GM23248 (cell line): ENCODE measurements at regions not wholly inside any gene's neighbourhood (a gene's known extent, or its start where the extent isn't known, plus 50 kb on each side); places are given as distances from the start of the nearest gene placed in this dataset.

ENCODE experiments used
- DNase-seq: peaks from one replicate; pipeline ENCODE4 v3.0.0-alpha.2; 2015
- H2AFZ ChIP-seq: fragments of 200-600 bp; sonication (generic); 2 replicates; pipeline ENCODE4 v1.6.1; 2016; ENCODE audit warnings: antibody characterized with exemption
- H3F3A ChIP-seq: fragments of 200-600 bp; sonication (generic); 2 replicates; pipeline ENCODE4 v1.6.1; 2016; ENCODE audit warnings: mild to moderate bottlenecking, antibody characterized with exemption, mixed run types; ENCODE audit not compliant: insufficient read depth
- H3K27ac ChIP-seq: fragments of 200-600 bp; sonication (generic); 2 replicates; pipeline ENCODE4 v1.5.1; 2016; ENCODE audit warnings: mild to moderate bottlenecking
- H3K27me3 ChIP-seq: fragments of 200-600 bp; sonication (generic); replicated peaks from 2 replicates; pipeline ENCODE4 v1.6.1; 2016; ENCODE audit warnings: mild to moderate bottlenecking; ENCODE audit not compliant: insufficient read depth
- H3K36me3 ChIP-seq: fragments of 200-600 bp; sonication (generic); 2 replicates; pipeline ENCODE4 v1.6.1; 2016; ENCODE audit warnings: low read depth, mild to moderate bottlenecking
- H3K4me1 ChIP-seq: fragments of 200-600 bp; sonication (generic); 2 replicates; pipeline ENCODE4 v1.6.1; 2016; ENCODE audit warnings: mild to moderate bottlenecking; ENCODE audit not compliant: insufficient read depth
- H3K4me2 ChIP-seq: fragments of 200-600 bp; sonication (generic); one replicate; pipeline ENCODE4 v1.6.1; 2016; ENCODE audit warnings: mild to moderate bottlenecking; ENCODE audit not compliant: unreplicated experiment
- H3K4me3 ChIP-seq: fragments of 200-600 bp; sonication (generic); 2 replicates; pipeline ENCODE4 v1.5.1; 2016; ENCODE audit warnings: mild to moderate bottlenecking
- H3K79me2 ChIP-seq: fragments of 200-600 bp; sonication (generic); 2 replicates; pipeline ENCODE4 v1.6.1; 2016; ENCODE audit warnings: mild to moderate bottlenecking; ENCODE audit not compliant: insufficient read depth
- H3K9ac ChIP-seq: fragments of 200-600 bp; sonication (generic); 2 replicates; pipeline ENCODE4 v1.6.1; 2016; ENCODE audit warnings: mild to moderate bottlenecking
- H3K9me2 ChIP-seq: fragments of 200-600 bp; sonication (generic); 2 replicates; pipeline ENCODE4 v1.6.1; 2016; ENCODE audit warnings: mixed run types, mild to moderate bottlenecking, moderate library complexity; ENCODE audit not compliant: insufficient read depth
- H3K9me3 ChIP-seq: fragments of 200-600 bp; sonication (generic); one replicate; pipeline ENCODE4 v1.6.1; 2017; ENCODE audit warnings: low read depth
- H4K20me1 ChIP-seq: fragments of 200-600 bp; sonication (generic); 2 replicates; pipeline ENCODE4 v1.6.0; 2016; ENCODE audit not compliant: insufficient read depth
- EZH2 ChIP-seq: fragments of 200-600 bp; sonication (generic); IDR thresholded peaks from 2 replicates; pipeline ENCODE4 v1.6.1; 2018; ENCODE audit warnings: antibody characterized with exemption, mild to moderate bottlenecking; ENCODE audit not compliant: insufficient read depth, poor library complexity, severe bottlenecking
- EZH2phosphoT487 ChIP-seq: fragments of 200-600 bp; sonication (generic); IDR thresholded peaks from 2 replicates; pipeline ENCODE4 v1.6.1; 2018; ENCODE audit warnings: antibody characterized with exemption, moderate library complexity, mild to moderate bottlenecking, low read depth; ENCODE audit not compliant: insufficient read depth
- WGBS, 2 experiments: methylation state at CpG; one replicate each; pipeline ENCODE4 v1.1.6; 2015 to 2017; ENCODE audit warnings: low lambda C conversion rate in 2 of 2, low coverage in 1 of 2; ENCODE audit errors: missing lambda C conversion rate in 2 of 2; 5-methylcytosine and 5-hydroxymethylcytosine counted together
- in situ Hi-C: fragments of 300-500 bp; cut with MboI; formaldehyde crosslinking; loops from 2 replicates; pipeline ENCODE4 v1.15.0; 2020

DNA sequence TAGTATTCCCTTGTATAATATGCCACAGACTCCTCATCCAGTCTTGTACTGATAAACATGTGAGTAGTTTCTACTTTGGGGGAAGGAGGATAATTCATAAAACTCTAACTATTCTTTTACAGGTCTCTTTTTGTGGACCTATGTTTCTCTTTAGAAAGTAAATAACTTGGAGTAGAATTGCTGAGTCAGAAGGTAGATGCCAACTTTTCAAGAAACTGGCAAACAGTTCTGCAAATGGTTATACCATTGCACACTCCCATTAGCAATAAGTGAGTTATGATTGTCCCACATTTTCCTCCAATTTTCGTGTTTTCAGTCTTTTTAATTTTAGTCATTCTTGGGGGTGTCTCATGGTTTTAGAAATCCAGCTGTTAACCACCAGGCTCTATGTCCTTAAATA is 477.2 kb upstream of the LRRTM4 start:
- no peak for TF ChIP-seq EZH2
- TF ChIP-seq EZH2phosphoT487 = no peak
- Histone ChIP-seq H3K79me2 (no peaks in the 10 kb centered on the region), H3K36me3 (no peaks in the 10 kb centered on the region), H3F3A (no peaks in the 10 kb centered on the region), H3K9me2 (0 out of 2 replicates have a peak, but pooled peaks cover 4% of the 10 kb centered on the region), H4K20me1 (no peaks in the 10 kb centered on the region; the same call in 1 of the 2 replicates), H3K27ac (no peak overlapping the region), H3K4me3 (no peak overlapping the region), H3K4me2 (no peak overlapping the region), H3K9me3 (no peaks in the 10 kb centered on the region), H3K4me1 (no peaks in the 10 kb centered on the region), H3K27me3 (no peaks in the 10 kb centered on the region), H3K9ac (no peak overlapping the region), H2AFZ (no peak overlapping the region)
- WGBS, 2 experiments = 4 to 15% methylated on average over 1 of the region's 1 CpG
- no peak for DNase-seq
- in situ Hi-C loops = no loop called here

DNA sequence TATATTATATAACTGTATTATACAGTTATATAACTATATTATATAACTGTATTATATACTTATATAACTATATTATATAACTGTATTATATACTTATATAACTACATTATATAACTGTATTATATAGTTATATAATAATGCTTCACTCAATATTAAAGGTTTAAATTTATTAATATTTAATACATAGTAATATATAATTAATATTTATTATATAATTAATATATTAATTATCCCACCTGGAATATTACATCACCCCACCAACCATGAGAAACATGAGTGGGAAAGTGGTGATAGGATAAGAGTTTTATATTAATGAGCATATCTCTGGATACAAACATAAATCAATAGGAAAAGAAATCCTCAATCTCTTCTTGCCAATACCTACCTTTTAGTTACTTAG is 487.1 kb upstream of the LRRTM4 start:
- no peaks in the 10 kb centered on the region for H3K79me2 ChIP-seq
- H3K9ac ChIP-seq = no peak overlapping the region
- no peak overlapping the region for H3K4me3 ChIP-seq
- no peaks in the 10 kb centered on the region for H3K36me3 ChIP-seq
- H3K9me2 ChIP-seq = no peaks in the 10 kb centered on the region
- H2AFZ ChIP-seq = no peak overlapping the region
- no peak for DNase-seq
- no peak overlapping the region for H3K27ac ChIP-seq
- no peaks in the 10 kb centered on the region for H3F3A ChIP-seq
- no peaks in the 10 kb centered on the region for H4K20me1 ChIP-seq
- in situ Hi-C loops = no loop called here
- no peaks in the 10 kb centered on the region for H3K9me3 ChIP-seq
- TF ChIP-seq EZH2phosphoT487 (no peak), EZH2 (no peak)
- no peak overlapping the region for H3K4me2 ChIP-seq
- no peaks in the 10 kb centered on the region for H3K27me3 ChIP-seq
- H3K4me1 ChIP-seq = no peaks in the 10 kb centered on the region

GRCh38 chr2:78011251-78011650 is 489.1 kb upstream of the LRRTM4 start:
- no peaks in the 10 kb centered on the region for H3K9me3 ChIP-seq
- DNase-seq = no peak
- no peaks in the 10 kb centered on the region for H3K36me3 ChIP-seq
- H3K4me3 ChIP-seq = no peak overlapping the region
- in situ Hi-C loops = no loop called here
- H3K27ac ChIP-seq = no peak overlapping the region
- H2AFZ ChIP-seq = no peak overlapping the region
- 28 to 35% methylated on average over 2 of the region's 2 CpGs for WGBS, 2 experiments
- no peaks in the 10 kb centered on the region for H3F3A ChIP-seq
- H4K20me1 ChIP-seq = no peaks in the 10 kb centered on the region
- H3K9ac ChIP-seq = no peak overlapping the region
- H3K4me1 ChIP-seq = no peaks in the 10 kb centered on the region
- H3K79me2 ChIP-seq = no peaks in the 10 kb centered on the region
- H3K4me2 ChIP-seq = no peak overlapping the region
- no peaks in the 10 kb centered on the region for H3K9me2 ChIP-seq
- no peak for TF ChIP-seq EZH2
- H3K27me3 ChIP-seq = no peaks in the 10 kb centered on the region

DNA sequence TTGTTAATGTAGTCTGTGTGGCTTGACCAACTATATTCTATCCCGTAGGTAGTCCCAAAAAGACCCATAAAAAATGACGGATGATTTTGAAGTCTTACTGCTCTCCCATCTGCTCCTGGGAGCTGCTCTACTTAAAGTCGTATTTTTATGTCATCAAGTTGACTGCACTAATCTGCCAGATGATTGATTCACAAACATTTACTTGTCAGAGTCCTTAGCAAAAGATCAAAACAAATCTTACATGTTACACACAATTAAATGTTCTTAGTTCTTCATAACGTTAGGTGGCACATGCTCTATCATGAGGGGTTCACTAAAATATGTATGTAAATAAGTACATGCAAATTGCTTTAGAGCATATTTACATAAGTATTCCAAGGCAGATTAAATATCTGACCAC is 498.3 kb upstream of the LRRTM4 start:
- WGBS, 2 experiments = 17 to 19% methylated on average over 4 of the region's 4 CpGs
- no peaks in the 10 kb centered on the region for H4K20me1 ChIP-seq
- no peak overlapping the region for H2AFZ ChIP-seq
- H3K4me3 ChIP-seq = no peak overlapping the region
- H3F3A ChIP-seq = no peaks in the 10 kb centered on the region
- no peaks in the 10 kb centered on the region for H3K9me3 ChIP-seq
- no peaks in the 10 kb centered on the region for H3K27me3 ChIP-seq
- no peaks in the 10 kb centered on the region for H3K79me2 ChIP-seq
- no peak overlapping the region for H3K9ac ChIP-seq
- H3K4me2 ChIP-seq = no peak overlapping the region
- H3K36me3 ChIP-seq = no peaks in the 10 kb centered on the region
- DNase-seq = no peak
- H3K4me1 ChIP-seq = no peaks in the 10 kb centered on the region
- H3K9me2 ChIP-seq = no peaks in the 10 kb centered on the region
- in situ Hi-C loops = no loop called here
- TF ChIP-seq EZH2phosphoT487 (no peak), EZH2 (no peak)
- no peak overlapping the region for H3K27ac ChIP-seq

DNA sequence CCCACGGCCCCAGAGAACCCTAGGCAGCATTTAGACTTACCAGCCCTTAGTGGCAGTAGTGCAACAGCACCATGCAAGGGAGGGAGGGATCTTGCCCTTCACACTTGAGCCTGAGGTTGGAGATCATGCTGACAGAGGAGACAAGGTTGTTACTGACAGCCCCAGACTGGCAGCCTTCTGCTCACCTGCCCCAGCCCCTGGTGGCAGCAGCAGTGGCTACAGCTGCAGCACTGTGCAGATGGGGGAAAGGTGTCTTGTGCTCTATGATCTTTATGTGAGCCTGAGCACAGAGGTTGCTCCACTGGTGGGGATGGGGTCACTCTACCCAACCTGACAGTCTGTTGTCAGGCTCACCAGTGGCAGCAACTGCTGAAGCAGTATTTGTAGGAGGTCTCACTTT is 501.2 kb upstream of the LRRTM4 start:
- H2AFZ ChIP-seq = no peak overlapping the region
- H3K9me2 ChIP-seq = no peaks in the 10 kb centered on the region
- H3K27me3 ChIP-seq = no peaks in the 10 kb centered on the region
- TF ChIP-seq EZH2 = no peak
- no peaks in the 10 kb centered on the region for H3K9me3 ChIP-seq
- 0% methylated on average over 1 of the region's 1 CpG for WGBS, 2 experiments
- in situ Hi-C loops = no loop called here
- H4K20me1 ChIP-seq = no peaks in the 10 kb centered on the region
- no peak for DNase-seq
- no peak overlapping the region for H3K4me3 ChIP-seq
- H3K36me3 ChIP-seq = no peaks in the 10 kb centered on the region
- no peaks in the 10 kb centered on the region for H3K4me1 ChIP-seq
- no peaks in the 10 kb centered on the region for H3K79me2 ChIP-seq
- H3K27ac ChIP-seq = no peak overlapping the region
- H3K9ac ChIP-seq = no peak overlapping the region
- H3K4me2 ChIP-seq = no peak overlapping the region
- no peaks in the 10 kb centered on the region for H3F3A ChIP-seq
